CD4-positive, alpha-beta T cell treated with Interleukin-6 at 100 ng/mL for 8 hours (primary cell): ENCODE measurements at regions not wholly inside any gene's neighbourhood (a gene's known extent, or its start where the extent isn't known, plus 50 kb on each side); places are given as distances from the start of the nearest gene placed in this dataset.

Experiments used
- DNase-seq: peaks from one replicate; pipeline ENCODE4 v3.0.0-alpha.2; 2020; ENCODE audit warnings: mixed read lengths, low spot score

DNA sequence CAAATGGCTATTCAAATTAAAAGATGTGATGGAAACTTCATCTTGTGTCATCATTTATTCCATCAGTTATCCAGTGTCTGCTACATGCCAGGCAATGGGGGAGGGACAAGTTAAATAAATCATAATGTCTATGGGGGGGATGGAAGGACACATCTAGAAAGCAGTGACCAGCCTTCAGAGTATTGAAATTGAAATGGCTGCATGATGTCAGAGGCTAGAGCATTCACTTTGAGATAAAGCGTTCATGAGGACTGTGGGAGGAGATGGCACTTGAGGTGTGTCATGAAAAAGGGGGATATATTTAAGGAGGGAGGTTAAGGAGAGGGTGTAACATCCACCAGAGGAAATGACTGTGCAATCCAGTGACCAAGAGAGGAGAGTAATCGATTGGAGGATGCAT, 50.6 kb downstream of the SLIT2 start:
- no peak for DNase-seq

DNA sequence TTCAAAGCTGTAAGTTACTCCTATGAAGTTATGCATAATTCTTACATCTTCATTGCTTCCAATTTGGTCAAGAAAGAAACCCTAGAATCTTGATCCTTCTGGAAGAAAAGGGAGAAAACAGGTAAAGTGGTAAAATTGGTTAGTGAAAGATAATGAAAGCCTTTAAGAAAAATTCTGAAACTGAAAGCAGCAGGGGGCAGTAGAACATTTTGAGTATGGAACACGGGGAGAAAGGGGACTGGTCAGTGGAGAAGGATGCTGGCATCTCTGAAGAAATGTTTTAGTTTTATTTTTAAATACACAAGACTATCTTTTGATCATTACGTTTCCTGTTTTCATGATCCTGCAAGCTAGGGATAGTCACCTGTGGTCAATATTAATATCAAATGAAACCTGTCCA, 54.3 kb downstream of the SLIT2 start:
- no peak for DNase-seq

DNA sequence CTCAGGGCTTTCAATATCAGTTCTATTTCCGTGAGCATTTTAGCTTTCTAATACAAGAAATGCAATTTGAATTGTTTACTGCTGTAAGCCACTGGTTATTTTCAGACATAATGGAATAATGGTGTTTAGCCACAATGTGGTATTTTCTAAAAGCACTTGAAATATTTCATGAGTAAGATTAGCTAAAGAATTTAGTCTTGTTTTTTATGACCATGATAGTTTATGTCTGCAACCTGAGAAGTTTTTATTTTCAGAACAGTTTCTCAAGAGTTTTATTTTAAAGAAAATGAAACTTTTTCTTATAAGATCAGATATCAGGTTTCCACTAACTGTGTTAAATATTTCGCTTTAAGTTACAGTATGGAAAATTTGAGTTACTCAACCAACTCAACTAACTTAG, 60.2 kb downstream of the SLIT2 start:
- no peak for DNase-seq

DNA sequence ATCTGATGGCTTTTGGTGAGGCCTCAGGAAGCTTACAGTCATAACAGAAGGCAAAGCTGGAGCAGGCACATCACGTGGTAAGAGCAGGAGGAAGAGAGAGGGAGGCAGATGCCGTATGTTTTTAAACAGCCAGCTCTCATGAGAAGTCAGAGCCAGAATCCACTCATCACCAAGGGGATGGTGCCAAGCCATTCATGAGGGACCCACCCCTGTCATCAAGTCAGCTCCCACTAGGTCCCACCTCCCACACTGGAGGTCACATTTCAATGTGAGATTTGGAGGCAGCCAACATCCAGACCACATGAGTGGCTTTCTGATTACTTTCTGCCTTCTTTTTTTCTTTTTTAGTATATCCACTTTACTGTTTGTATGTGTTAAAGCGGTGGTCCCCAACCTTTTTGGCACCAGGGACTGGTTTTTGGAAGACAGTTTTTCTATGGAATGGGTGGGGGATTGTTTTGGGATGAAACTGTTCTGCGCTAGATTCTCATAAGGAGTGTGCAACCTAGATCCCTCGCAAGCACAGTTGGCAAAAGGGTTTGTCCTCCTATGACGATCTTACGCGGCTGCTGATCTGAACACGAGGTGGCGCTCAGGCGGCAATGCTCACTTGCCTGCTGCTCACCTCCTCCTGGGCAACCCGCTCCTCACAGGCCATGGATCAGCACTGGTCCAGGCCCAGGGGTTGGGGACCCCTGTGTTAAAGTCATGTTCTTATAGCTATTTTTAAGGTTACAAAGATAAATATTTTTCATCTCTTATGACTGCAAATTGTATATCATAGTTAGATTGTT, 61.7 kb downstream of the SLIT2 start:
- DNase-seq, result no peak

DNA sequence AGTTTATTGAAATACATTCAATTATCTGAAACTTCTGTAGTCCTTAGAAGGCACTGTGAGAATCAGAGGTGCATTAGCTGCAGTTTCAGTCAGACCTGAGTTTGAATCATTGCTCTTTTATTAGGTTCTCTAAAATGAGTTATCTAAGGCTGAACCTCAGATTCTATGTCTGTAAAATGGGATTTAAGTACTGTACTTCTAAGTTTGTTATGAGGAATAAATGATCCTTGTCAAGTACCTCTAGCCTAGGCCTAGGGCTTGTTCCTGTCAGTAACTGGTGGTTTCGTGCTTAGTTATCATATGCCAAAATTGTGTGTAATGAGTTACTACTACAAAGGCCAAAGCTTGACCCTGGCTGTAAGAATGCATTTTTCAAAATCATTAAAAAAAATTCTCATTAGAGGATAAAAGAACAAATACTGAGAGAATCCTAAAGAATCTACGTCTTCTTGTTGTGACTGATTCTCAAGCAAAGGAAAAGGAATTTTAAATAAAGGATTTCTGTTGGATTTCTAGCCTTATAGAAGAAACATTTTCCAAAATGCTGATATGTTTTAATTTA, 65.8 kb downstream of the SLIT2 start:
- no peak for DNase-seq

DNA sequence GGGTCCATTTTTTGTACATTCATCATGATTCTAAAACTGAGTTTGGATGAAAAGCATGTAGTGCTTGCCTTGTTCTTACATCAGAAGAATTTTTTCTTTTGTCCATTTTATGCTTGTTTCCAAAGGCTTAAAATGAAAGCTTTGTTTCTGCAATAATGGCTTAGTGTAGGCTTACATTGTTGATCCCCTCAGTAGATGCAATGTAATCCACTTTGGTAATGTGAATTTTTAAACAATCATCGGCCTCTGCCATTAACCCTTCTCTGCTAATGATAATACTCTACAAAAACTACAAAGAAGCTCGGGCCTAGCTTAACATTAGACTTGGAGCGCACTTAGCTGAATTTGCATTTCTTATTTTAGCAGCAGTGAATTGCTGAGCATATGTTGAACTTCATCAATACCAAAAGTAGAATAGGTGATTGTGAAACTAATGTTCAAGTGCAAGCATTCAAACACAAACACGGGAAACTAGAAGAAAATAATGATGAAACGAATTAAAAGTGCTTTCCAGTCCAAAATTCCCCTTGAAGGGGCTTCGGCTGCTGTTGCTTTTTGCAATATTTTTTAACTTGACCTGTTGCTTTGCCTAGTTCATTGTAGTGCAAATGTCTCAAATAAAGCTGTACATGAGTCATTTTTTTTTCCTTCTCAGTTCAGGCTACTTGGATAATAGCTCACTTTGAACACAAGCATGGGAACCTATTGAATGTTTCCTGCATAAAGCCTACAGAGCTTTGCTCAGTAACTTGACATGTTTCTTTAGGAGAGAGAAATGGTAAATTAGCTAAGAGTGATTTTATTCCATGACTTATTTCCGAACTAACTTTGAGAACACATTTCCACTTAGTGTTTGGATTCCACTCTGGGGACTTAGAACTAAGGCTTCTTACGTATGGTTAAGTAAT, 66.5 kb downstream of the SLIT2 start:
- DNase-seq, result no peak

DNA sequence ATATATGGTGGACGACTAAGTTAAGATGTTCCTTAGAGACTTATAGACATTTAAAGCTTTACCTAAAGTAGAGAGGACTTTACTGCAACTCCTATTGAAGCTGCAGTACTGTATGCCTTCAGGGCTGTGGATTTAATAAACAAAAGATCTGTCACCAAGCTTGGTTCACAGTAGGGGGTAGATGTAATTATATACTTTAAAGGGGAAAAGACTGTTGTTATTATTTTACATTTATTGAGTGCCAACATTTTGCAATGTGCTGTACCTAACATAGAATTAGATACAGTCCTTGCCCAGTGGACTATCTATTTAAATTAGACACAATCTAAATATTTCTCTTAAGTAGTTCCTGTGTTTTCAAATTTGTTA, 67.2 kb downstream of the SLIT2 start:
- DNase-seq, result no peak

DNA sequence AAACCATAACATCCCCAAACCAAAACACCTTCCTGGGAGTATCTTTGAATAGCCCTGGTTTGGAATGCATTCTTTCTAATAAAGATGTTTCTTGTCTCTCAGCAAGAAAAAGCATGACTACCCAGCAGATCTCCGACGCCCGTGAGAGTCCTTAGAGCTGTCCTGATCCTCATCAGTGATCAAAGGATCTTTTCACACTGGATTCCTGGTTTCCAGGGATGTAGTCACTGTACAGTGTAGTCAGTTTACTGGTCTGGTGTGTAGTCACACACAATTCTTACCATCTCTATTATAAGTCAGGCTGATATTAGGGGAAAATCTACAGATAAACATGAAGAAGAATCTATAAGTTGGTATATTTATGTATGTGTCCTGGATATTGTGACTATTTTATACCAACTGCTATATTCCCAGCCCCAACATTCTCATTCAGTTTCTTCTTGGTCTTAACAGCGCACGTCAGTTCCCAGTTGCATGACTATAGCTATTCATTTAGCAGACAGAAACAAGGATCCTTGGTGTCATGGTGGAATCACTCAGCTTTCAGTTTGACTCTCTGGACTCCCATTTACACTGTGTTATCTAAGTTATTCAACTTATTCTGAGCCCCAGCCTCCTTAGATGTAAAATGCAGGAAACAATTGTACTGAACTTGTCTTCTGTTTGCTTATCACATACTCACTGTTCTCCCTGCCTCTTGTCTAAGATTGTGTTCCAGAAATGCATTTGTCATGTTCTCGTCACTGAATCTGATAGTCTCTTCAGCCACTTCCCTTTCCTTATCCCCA, 68.3 kb downstream of the SLIT2 start:
- DNase-seq, result no peak

DNA sequence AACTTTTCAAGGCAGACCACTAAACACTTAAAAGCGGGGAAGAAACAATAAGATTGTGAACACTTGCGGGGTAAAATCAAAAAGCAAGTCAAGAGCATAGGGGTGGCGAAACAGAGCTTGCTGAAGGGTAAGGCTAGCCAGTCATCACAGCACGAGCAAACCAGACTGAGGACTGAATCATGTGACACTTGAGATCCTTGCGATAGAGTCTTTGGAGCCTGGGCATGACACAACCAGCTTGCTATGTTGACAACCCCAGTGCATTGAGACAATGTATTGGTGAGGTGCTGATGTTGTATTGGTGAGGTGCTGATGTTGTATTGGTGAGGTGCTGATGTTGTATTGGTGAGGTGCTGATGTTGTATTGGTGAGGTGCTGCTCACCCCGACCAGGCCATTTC, 72.3 kb downstream of the SLIT2 start:
- no peak for DNase-seq

DNA sequence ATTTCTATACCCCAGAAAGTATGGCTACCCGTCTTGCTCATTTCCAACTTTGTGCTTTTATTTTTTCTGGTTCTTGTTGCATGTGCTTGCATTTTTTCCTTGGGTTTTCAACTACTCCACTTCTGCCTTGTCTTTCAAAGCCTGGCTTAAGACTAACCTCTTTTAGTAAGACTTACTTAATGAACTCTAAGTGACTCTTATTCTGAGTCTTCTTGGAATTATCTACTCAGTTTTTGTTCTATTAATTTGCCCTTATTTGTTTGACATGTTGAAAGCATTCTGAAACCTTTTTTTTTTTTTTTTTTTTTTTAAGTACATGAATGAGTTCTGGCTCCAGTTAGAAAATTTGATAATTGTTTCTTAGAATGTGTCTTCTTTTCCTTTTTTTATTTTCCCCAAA, 74.8 kb downstream of the SLIT2 start:
- DNase-seq, result no peak

DNA sequence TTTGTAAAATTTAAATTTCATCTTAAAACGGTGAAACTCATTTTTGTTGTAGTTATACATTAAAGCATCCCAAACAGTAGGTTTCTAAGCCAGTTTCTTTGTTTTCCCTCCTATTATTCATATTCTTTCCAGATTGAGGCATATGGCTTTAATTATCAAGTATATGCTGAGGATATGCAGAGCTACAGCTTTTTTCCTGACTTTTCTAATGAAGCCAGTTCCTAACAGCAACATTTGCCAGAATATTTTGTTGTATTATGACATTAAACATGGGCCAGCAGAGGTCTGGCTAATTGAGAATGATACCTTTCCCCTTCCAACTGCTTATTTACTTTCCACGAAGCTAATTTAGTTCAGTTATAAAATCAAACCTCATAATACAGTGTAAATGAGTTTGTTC, 75.3 kb downstream of the SLIT2 start:
- DNase-seq, result no peak

DNA sequence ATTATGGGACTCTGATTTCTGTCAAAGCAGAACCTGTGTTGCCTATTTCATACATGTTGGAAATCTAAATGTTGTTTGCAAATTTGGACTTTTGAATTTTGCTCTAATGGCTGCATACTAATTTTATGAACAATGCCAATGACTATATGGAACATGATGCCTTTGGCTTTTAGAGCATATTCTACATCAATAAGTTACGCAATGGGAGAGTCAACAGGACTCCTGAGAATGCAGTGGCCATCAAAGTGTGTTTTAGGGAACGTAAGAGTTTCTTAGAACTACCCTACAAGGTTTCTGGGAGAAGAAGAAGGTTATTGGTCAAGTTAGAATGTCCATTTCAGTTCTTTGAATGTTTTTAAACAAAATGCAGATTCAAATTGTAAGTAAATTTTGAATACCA, 76.1 kb downstream of the SLIT2 start:
- no peak for DNase-seq

DNA sequence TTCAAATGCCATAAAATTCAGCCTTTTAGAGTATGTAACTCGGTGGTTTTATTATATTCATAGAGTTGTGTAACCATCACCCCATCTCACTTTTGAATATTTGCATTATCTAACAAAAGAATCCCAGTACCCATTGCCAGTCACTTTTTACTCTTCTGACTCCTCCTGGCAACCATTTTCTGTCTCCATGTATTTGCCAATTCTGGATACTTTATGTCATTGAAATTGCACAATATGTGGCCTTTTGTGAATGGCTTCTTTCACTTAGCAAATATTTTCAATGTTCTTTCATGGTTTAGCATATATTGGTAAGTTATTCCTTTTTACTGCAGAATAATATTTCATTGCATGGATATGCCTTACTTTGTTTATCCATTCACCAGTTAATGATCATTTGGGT, 79.9 kb downstream of the SLIT2 start:
- DNase-seq, result no peak

DNA sequence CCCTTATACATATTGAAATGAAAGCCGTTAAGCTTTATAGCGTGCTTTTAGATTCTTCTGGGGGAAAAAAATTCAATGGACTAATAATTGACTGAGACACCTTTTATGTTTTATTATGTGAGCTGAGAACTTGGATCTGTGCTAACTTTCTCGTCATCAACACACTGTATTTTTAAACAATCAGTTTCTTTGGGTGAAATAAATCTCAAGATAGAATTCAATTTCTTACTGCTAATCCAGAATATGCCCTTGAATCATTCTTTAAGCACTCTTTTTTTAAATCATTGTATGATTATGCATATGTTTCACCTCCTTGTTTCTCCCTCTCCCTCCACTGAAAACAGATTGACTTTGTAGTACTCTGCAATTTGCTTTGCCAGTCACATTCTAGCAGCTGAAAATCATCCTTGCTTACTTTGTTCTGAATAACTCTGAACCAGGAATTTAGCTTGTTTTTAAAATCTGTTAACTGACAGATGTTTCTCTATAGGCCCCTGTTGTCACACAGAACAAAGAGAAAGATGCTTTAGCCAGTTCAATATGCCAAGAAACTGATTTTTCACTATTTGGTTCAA, 81.5 kb downstream of the SLIT2 start:
- DNase-seq, result no peak

DNA sequence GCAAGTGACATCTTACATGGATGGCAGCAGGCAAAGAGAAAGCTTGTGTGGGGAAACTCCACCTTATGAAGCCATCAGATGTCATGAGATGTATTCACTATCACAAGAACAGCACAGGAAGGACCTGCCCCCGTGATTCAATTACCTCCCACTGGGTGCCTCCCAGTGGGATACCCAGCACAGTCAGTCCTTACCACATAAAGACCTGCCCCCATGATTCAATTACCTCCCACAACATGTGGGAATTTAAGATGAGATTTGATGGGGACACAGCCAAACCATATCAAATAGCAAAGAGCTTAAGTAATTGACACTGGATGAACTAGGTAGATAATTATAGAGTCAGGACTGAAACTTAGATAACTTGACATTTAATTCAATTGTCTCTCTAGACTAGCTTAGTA, 85.6 kb downstream of the SLIT2 start:
- no peak for DNase-seq

DNA sequence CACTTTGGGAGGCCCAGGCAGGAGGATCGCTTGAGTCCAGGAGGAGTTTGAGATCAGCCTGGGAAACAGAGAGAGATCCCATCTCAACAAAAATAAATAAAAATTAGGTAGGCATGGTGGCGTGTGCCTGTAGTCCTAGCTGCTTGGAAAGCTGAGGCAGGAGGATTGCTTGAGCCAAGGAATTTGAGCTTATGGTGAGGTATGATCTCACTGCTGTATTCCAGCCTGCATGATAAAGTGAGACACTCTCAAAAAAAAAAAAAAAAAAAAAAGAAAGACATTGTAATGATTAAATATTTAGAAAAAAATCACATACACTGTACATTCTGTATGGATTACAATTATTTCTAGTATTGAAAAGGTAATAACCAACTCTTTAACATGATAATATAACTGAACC, 87.1 kb downstream of the SLIT2 start:
- no peak for DNase-seq

DNA sequence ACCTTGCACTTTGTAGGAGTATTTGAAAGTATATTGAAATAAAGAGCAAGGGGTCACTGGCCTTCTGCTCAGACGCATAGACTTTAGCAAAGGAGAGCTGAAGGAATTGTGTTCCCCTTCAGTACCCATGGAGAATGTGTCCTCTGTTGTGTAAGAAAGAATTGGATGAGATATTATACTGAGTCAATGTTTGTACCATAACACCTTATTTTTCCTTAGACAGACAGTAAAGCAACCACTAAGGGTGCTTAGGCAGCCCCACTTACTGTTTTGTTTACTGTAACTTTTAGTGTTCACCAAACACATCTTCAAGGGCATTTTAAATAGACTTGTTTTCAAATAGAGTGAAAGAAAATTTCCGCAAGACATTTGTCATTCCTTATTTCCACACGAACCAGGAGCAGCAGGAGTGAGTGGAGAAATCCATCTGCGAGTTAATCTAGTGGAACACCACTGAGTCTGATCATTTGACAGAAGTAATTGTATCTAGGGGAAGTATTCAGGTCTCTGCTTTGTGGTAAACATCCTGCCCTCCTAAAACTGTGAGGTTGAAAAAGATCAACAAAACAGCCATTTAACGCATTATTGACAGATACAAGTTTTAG, 89.5 kb downstream of the SLIT2 start:
- no peak for DNase-seq

DNA sequence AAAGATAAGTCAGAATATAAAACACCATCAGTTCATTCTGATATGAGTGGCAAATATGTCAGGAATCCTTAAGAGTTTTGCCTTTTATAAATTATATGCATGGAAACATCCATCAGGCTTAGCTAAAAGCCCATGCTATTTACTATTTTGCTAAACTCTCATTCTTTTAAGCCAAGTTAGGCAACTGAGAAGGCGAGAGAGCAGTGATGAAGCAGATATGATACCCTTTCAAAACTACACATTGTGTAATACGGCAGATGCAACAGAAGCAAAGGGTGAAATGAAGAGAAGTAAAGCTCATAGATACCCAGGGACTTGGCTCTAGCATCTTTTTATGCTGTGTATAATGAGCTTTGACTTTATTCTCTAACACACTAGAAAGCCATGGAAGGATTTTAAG, 95.8 kb downstream of the SLIT2 start:
- DNase-seq, result no peak

DNA sequence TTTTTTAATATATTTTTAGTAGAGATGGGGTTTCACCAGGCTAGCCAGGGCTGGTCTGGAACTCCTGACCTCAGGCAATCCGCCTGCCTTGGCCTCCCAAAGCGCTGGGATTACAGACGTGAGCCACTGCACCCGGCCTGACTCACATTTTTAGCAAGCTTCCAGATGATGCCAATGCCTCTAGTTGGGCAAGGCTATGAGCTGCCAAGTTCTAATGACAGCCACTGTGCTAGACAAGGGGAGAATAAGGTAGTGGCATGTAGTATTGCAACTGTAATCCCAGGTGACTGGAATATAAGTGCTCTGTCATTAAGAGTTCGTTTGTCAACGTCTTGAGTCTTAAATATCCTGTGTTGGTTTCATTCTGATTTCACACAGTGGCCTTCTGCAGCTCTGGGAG, 96.7 kb downstream of the SLIT2 start:
- no peak for DNase-seq

DNA sequence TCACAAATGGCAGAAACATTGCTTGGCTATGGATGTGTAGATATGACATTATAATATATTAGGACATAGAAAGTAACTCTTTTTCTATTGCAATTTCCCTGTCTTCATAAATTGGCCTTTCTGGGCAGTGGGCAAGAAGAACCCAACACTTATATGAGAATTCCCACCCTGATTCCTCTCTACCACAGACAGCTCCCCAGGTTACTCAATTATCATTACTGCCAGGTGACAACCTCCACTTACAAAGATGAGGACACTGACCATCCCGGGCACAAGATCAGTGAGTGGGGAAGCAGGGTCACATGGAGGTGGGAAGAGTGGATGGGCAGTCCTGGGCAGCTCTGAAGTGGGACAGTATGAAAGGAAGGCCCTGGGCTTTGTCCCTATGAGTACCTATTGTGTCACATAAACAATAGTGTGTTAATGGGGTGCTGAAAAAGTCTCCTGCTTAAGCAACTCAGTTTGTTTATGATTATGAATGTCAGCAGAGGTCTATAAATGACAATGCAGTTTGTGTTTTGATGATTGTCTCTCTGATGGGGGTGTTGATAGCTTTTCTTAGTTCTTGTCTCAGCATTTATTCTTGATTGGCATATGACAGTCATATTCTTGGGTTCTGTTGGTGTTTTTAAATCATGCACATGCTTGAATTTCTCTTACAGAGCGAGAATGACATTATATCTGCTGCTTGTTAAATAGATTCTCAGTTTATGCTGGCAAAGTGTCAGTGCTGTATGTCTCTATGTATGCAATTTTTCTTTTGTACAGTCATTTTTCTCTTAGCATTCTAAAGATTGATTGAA, 99.9 kb downstream of the SLIT2 start:
- no peak for DNase-seq

DNA sequence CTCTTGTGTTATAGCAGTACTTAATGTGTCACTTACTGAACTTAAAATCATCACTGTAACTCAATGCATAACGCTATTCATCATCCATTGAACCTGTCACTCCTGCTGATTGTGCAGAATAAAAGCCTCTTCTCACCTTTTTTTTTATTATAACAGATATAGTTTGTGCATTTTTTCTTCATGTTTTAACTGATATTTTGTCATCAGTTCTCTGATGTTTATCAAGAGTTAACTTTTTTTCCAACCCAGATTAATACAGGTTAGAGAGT, 100.4 kb downstream of the SLIT2 start:
- no peak for DNase-seq
